H9 (cell line): ENCODE measurements at regions not wholly inside any gene's neighbourhood (a gene's known extent, or its start where the extent isn't known, plus 50 kb on each side); places are given as distances from the start of the nearest gene placed in this dataset.

Experiments used
- DNase-seq: peaks from one replicate; pipeline ENCODE4 v3.0.0-alpha.2; 2017
- H2AFZ ChIP-seq: one replicate; pipeline ENCODE4 v1.6.1; 2013; ENCODE audit warnings: mild to moderate bottlenecking, low read length, control low read depth, moderate library complexity
- H2AK5ac ChIP-seq: 2 replicates; pipeline ENCODE4 v1.6.1; 2013; ENCODE audit warnings: low read length, control low read depth, mixed read lengths; ENCODE audit not compliant: insufficient read length
- H2BK120ac ChIP-seq: one replicate; pipeline ENCODE4 v1.6.1; 2013; ENCODE audit warnings: low read depth, mild to moderate bottlenecking, low read length, control low read depth, inconsistent platforms; ENCODE audit not compliant: poor library complexity, severe bottlenecking
- H2BK12ac ChIP-seq: 2 replicates; pipeline ENCODE4 v1.6.1; 2013; ENCODE audit warnings: low read length, control low read depth, mixed read lengths, low read depth; ENCODE audit not compliant: insufficient read length
- H2BK15ac ChIP-seq: 2 replicates; pipeline ENCODE4 v1.6.1; 2013; ENCODE audit warnings: low read depth, low read length, control low read depth
- H2BK20ac ChIP-seq: one replicate; pipeline ENCODE4 v1.6.1; 2013; ENCODE audit warnings: low read depth, mild to moderate bottlenecking, low read length, control low read depth, inconsistent platforms; ENCODE audit not compliant: poor library complexity, severe bottlenecking
- H2BK5ac ChIP-seq: 2 replicates; pipeline ENCODE4 v1.6.1; 2013; ENCODE audit warnings: low read length, control low read depth, mixed read lengths; ENCODE audit not compliant: insufficient read length
- H3K14ac ChIP-seq: 2 replicates; pipeline ENCODE4 v1.6.1; 2013; ENCODE audit warnings: low read length, control low read depth; ENCODE audit not compliant: insufficient read depth
- H3K18ac ChIP-seq: 2 replicates; pipeline ENCODE4 v1.6.1; 2013; ENCODE audit warnings: low read depth, mild to moderate bottlenecking, mixed read lengths, low read length, control low read depth; ENCODE audit not compliant: insufficient read length
- H3K23ac ChIP-seq: 2 replicates; pipeline ENCODE4 v1.6.1; 2013; ENCODE audit warnings: low read length, control low read depth, mixed read lengths, low read depth; ENCODE audit not compliant: insufficient read length
- H3K23me2 ChIP-seq: 2 replicates; pipeline ENCODE4 v1.6.1; 2013; ENCODE audit warnings: low read depth, mild to moderate bottlenecking, mixed read lengths, low read length, control low read depth; ENCODE audit not compliant: insufficient read length, poor library complexity, severe bottlenecking
- H3K27ac ChIP-seq: 2 replicates; pipeline ENCODE4 v1.5.1; 2013; ENCODE audit warnings: low read length, control low read depth, mixed read lengths, low read depth; ENCODE audit not compliant: insufficient read length
- H3K27me3 ChIP-seq: 2 replicates; pipeline ENCODE4 v1.6.1; 2013; ENCODE audit warnings: low read length, control low read depth, inconsistent platforms; ENCODE audit not compliant: insufficient read depth
- H3K4ac ChIP-seq: 2 replicates; pipeline ENCODE4 v1.6.1; 2013; ENCODE audit warnings: low read depth, mild to moderate bottlenecking, control low read depth, inconsistent platforms, low read length, moderate library complexity
- H3K4me1 ChIP-seq: 2 replicates; pipeline ENCODE4 v1.6.1; 2013; ENCODE audit warnings: low read length, control low read depth, inconsistent platforms; ENCODE audit not compliant: insufficient read depth
- H3K4me2 ChIP-seq: 2 replicates; pipeline ENCODE4 v1.6.1; 2013; ENCODE audit warnings: low read length, control low read depth, mixed read lengths; ENCODE audit not compliant: insufficient read length, insufficient read depth
- H3K56ac ChIP-seq: 2 replicates; pipeline ENCODE4 v1.6.1; 2013; ENCODE audit warnings: low read depth, mild to moderate bottlenecking, mixed read lengths, low read length, control low read depth; ENCODE audit not compliant: insufficient read length
- H3K79me1 ChIP-seq: 2 replicates; pipeline ENCODE4 v1.6.1; 2013; ENCODE audit warnings: low read depth, mild to moderate bottlenecking, moderate library complexity, low read length, control low read depth, inconsistent platforms; ENCODE audit not compliant: insufficient read depth, poor library complexity, severe bottlenecking
- H3K79me2 ChIP-seq: 2 replicates; pipeline ENCODE4 v1.6.1; 2013; ENCODE audit warnings: low read length, control low read depth, inconsistent platforms; ENCODE audit not compliant: insufficient read depth
- H3K9ac ChIP-seq: 2 replicates; pipeline ENCODE4 v1.6.1; 2013; ENCODE audit warnings: low read length, control low read depth, mixed read lengths; ENCODE audit not compliant: insufficient read length; ENCODE audit errors: extremely low read depth
- H3K9me3 ChIP-seq: one replicate; pipeline ENCODE4 v1.6.1; 2013; ENCODE audit warnings: low read depth, low read length, inconsistent platforms; ENCODE audit not compliant: control insufficient read depth
- H3T11ph ChIP-seq: one replicate; pipeline ENCODE4 v1.6.1; 2013; ENCODE audit warnings: mild to moderate bottlenecking, low read length, control low read depth, inconsistent platforms
- H4K20me1 ChIP-seq: one replicate; pipeline ENCODE4 v1.6.1; 2013; ENCODE audit not compliant: control insufficient read depth, insufficient read length, insufficient read depth
- H4K5ac ChIP-seq: 2 replicates; pipeline ENCODE4 v1.6.1; 2013; ENCODE audit warnings: low read depth, mild to moderate bottlenecking, mixed read lengths, low read length, control low read depth; ENCODE audit not compliant: insufficient read length
- H4K8ac ChIP-seq: replicated peaks from 2 replicates; pipeline ENCODE4 v1.6.1; 2013; ENCODE audit warnings: low read length, control low read depth, mixed read lengths, low read depth; ENCODE audit not compliant: insufficient read length
- H4K91ac ChIP-seq: 2 replicates; pipeline ENCODE4 v1.6.1; 2013; ENCODE audit warnings: low read depth, mild to moderate bottlenecking, moderate library complexity, mixed read lengths, low read length, control low read depth; ENCODE audit not compliant: insufficient read length
- H3K27ac Mint-ChIP-seq, 3 experiments: 2 replicates in 2 of 3; 3 replicates in 1 of 3; pipeline ENCODE4 v1.8.0; 2020 to 2021; ENCODE audit warnings: mixed read lengths in 3 of 3, mild to moderate bottlenecking in 1 of 3, moderate library complexity in 1 of 3
- H3K27me3 Mint-ChIP-seq: 2 replicates; pipeline ENCODE4 v1.8.0; 2021; ENCODE audit warnings: low read depth, mild to moderate bottlenecking, moderate library complexity, mixed read lengths
- H3K36me3 Mint-ChIP-seq, 3 experiments: 2 replicates in 2 of 3; 3 replicates in 1 of 3; pipeline ENCODE4 v1.8.0; 2020 to 2021; ENCODE audit warnings: low read depth in 3 of 3, mixed read lengths in 3 of 3; ENCODE audit not compliant: insufficient read depth in 1 of 3
- H3K4me1 Mint-ChIP-seq, 2 experiments: 2 replicates each; pipeline ENCODE4 v1.8.0; 2020; ENCODE audit warnings: mixed read lengths in 2 of 2
- H3K4me3 Mint-ChIP-seq, 2 experiments: 2 replicates in 1 of 2; 3 replicates in 1 of 2; pipeline ENCODE4 v1.8.0; 2020 to 2021; ENCODE audit warnings: mild to moderate bottlenecking in 2 of 2, mixed read lengths in 2 of 2, moderate library complexity in 1 of 2
- H3K9me3 Mint-ChIP-seq, 2 experiments: 2 replicates in 1 of 2; 3 replicates in 1 of 2; pipeline ENCODE4 v1.8.0; 2020; ENCODE audit warnings: mild to moderate bottlenecking in 2 of 2, mixed read lengths in 2 of 2, moderate library complexity in 1 of 2
- CTCF ChIP-seq: fragments of 200-600 bp; sonication (generic); conservative IDR thresholded peaks from 3 replicates; pipeline ENCODE4 v1.8.0; 2021; ENCODE audit warnings: antibody characterized with exemption, mild to moderate bottlenecking
- WGBS: extraction: QIAGEN DNeasy Blood & Tissue Kit; methylation state at CpG from one replicate; pipeline ENCODE4 v1.1.7; 2013; ENCODE audit warnings: missing lambda C conversion rate, low lambda C conversion rate, mixed read lengths; ENCODE audit not compliant: insufficient read length; ENCODE audit errors: extremely low coverage; 5-methylcytosine and 5-hydroxymethylcytosine counted together

GRCh38 chr11:42975180-42975529 is 336.6 kb upstream of the API5 start:
- H2AFZ ChIP-seq, result no peak overlapping the region
- no CpG with 5 or more reads among the region's 1 CpG for WGBS
- no peak for DNase-seq

More at GRCh38 chr11:42975180-42975529, 336.6 kb upstream of the API5 start:
- no peak overlapping the region for H3K18ac ChIP-seq
- no peak overlapping the region for H4K91ac ChIP-seq
- no peaks in the 10 kb centered on the region for H3K9me3 ChIP-seq
- no peak overlapping the region for H2AK5ac ChIP-seq
- no peak overlapping the region for H2BK15ac ChIP-seq
- H3K79me2 ChIP-seq, result no peaks in the 10 kb centered on the region
- no peak overlapping the region for H3K23ac ChIP-seq
- Mint-ChIP-seq H3K36me3 (peaks cover 0 to under 1% (median 0%) of the 10 kb centered on the region in 3 experiments; a peak in 2 of 7 replicates), H3K9me3 (no peaks in the 10 kb centered on the region), H3K4me1 (peaks cover 12 to 15% of the 10 kb centered on the region in 2 experiments), H3K27me3 (no peaks in the 10 kb centered on the region), H3K4me3 (no peak overlapping the region), H3K27ac (no peak overlapping the region)
- no peak overlapping the region for H3K27ac ChIP-seq
- H3K14ac ChIP-seq, result no peak overlapping the region
- no peak overlapping the region for H3T11ph ChIP-seq
- H3K56ac ChIP-seq, result no peak overlapping the region
- H3K9ac ChIP-seq, result no peak overlapping the region
- H3K27me3 ChIP-seq, result no peaks in the 10 kb centered on the region
- no peaks in the 10 kb centered on the region for H4K20me1 ChIP-seq
- no peaks in the 10 kb centered on the region for H3K23me2 ChIP-seq
- H2BK12ac ChIP-seq, result no peak overlapping the region
- 0 out of 2 replicates have a peak, but pooled peaks cover 3% of the 10 kb centered on the region for H3K4me1 ChIP-seq
- H2BK20ac ChIP-seq, result no peak overlapping the region
- H4K5ac ChIP-seq, result no peak overlapping the region
- no peaks in the 10 kb centered on the region for H3K79me1 ChIP-seq
- no peak overlapping the region for H2BK120ac ChIP-seq
- no peak overlapping the region for H3K4ac ChIP-seq
- H2BK5ac ChIP-seq, result no peak overlapping the region
- no peak overlapping the region for H4K8ac ChIP-seq
- no peak overlapping the region for H3K4me2 ChIP-seq
- no peak for TF ChIP-seq CTCF
